ENCODE measurements at regions not wholly inside any gene's neighbourhood (a gene's known extent, or its start where the extent isn't known, plus 50 kb on each side); places are given as distances from the start of the nearest gene placed in this dataset.

GRCh38 chr22:48567213-48567975 is 1260.3 kb downstream of the BRD1 start:
- no peak overlapping the region for H3K27ac ChIP-seq (ENCODE audit: low read depth, low read length)
- no peak overlapping the region for H3K9ac ChIP-seq (ENCODE audit: low read length)
- H3K27me3 ChIP-seq (ENCODE audit: control insufficient read depth in 1 of 2, insufficient read depth in 2 of 2, low read length in 2 of 2) = peaks cover 0 to 4% of the 10 kb centered on the region in 2 donors
- H3K4me1 ChIP-seq (ENCODE audit: insufficient read depth, low read length) = no peaks in the 10 kb centered on the region
- H3K9me3 ChIP-seq (ENCODE audit: low read length) = no peaks in the 10 kb centered on the region
- no peaks in the 10 kb centered on the region for H3K36me3 ChIP-seq (ENCODE audit: insufficient read depth, low read length)
- no peak overlapping the region for H3K4me3 ChIP-seq (ENCODE audit: low read depth in 1 of 2, low read length in 2 of 2)

GRCh38 chr22:48566741-48567140 is 1260.9 kb downstream of the BRD1 start:
- Histone ChIP-seq H3K4me1 (ENCODE audit: insufficient read depth, low read length) (no peaks in the 10 kb centered on the region), H3K36me3 (ENCODE audit: insufficient read depth, low read length) (no peaks in the 10 kb centered on the region), H3K27ac (ENCODE audit: low read depth, low read length) (no peak overlapping the region), H3K27me3 (ENCODE audit: control insufficient read depth in 1 of 2, insufficient read depth in 2 of 2, low read length in 2 of 2) (peaks cover 0 to 4% of the 10 kb centered on the region in 2 donors), H3K9ac (ENCODE audit: low read length) (no peak overlapping the region), H3K9me3 (ENCODE audit: low read length) (no peaks in the 10 kb centered on the region), H3K4me3 (ENCODE audit: low read depth in 1 of 2, low read length in 2 of 2) (no peak overlapping the region)

- H3K9me3 ChIP-seq (ENCODE audit: low read length) = no peaks in the 10 kb centered on the region
- H3K27me3 ChIP-seq (ENCODE audit: control insufficient read depth in 1 of 2, insufficient read depth in 2 of 2, low read length in 2 of 2) = peaks cover 0 to 4% of the 10 kb centered on the region in 2 donors
- H3K4me1 ChIP-seq (ENCODE audit: insufficient read depth, low read length) = no peaks in the 10 kb centered on the region
- no peak overlapping the region for H3K27ac ChIP-seq (ENCODE audit: low read depth, low read length)
- no peak overlapping the region for H3K9ac ChIP-seq (ENCODE audit: low read length)
- no peak overlapping the region for H3K4me3 ChIP-seq (ENCODE audit: low read depth in 1 of 2, low read length in 2 of 2)
- H3K36me3 ChIP-seq (ENCODE audit: insufficient read depth, low read length) = no peaks in the 10 kb centered on the region
These were observed 1261.7 kb downstream of the BRD1 start for GRCh38 chr22:48565901-48566501.

- no peaks in the 10 kb centered on the region for H3K36me3 ChIP-seq (ENCODE audit: insufficient read depth, low read length)
These were observed 1262.7 kb downstream of the BRD1 start for GRCh38 chr22:48564995-48565394.

GRCh38 chr22:48563966-48564330 is 1263.7 kb downstream of the BRD1 start:
- H3K27ac ChIP-seq (ENCODE audit: low read depth, low read length) = no peak overlapping the region
- H3K9ac ChIP-seq (ENCODE audit: low read length) = no peak overlapping the region
- no peaks in the 10 kb centered on the region for H3K9me3 ChIP-seq (ENCODE audit: low read length)
- no peaks in the 10 kb centered on the region for H3K4me1 ChIP-seq (ENCODE audit: insufficient read depth, low read length)
- H3K36me3 ChIP-seq (ENCODE audit: insufficient read depth, low read length) = no peaks in the 10 kb centered on the region
- H3K4me3 ChIP-seq (ENCODE audit: low read depth in 1 of 2, low read length in 2 of 2) = no peak overlapping the region
- peaks cover 0 to 4% of the 10 kb centered on the region in 2 donors for H3K27me3 ChIP-seq (ENCODE audit: control insufficient read depth in 1 of 2, insufficient read depth in 2 of 2, low read length in 2 of 2)

More at GRCh38 chr22:48564995-48565394, 1262.7 kb downstream of the BRD1 start:
- H3K4me3 ChIP-seq (ENCODE audit: low read depth in 1 of 2, low read length in 2 of 2) = no peak overlapping the region
- H3K9ac ChIP-seq (ENCODE audit: low read length) = no peak overlapping the region
- no peaks in the 10 kb centered on the region for H3K4me1 ChIP-seq (ENCODE audit: insufficient read depth, low read length)
- peaks cover 0 to 4% of the 10 kb centered on the region in 2 donors for H3K27me3 ChIP-seq (ENCODE audit: control insufficient read depth in 1 of 2, insufficient read depth in 2 of 2, low read length in 2 of 2)
- no peaks in the 10 kb centered on the region for H3K9me3 ChIP-seq (ENCODE audit: low read length)
- H3K27ac ChIP-seq (ENCODE audit: low read depth, low read length) = no peak overlapping the region

GRCh38 chr22:48563118-48563965 is 1264.3 kb downstream of the BRD1 start:
- no peak overlapping the region for H3K4me3 ChIP-seq (ENCODE audit: low read depth in 1 of 2, low read length in 2 of 2)
- no peaks in the 10 kb centered on the region for H3K9me3 ChIP-seq (ENCODE audit: low read length)

GRCh38 chr22:48561676-48562075 is 1266.0 kb downstream of the BRD1 start:
- no peak overlapping the region for H3K4me3 ChIP-seq (ENCODE audit: low read depth in 1 of 2, low read length in 2 of 2)
- no peak overlapping the region for H3K27ac ChIP-seq (ENCODE audit: low read depth, low read length)
- H3K27me3 ChIP-seq (ENCODE audit: control insufficient read depth in 1 of 2, insufficient read depth in 2 of 2, low read length in 2 of 2) = peaks cover 0 to 4% of the 10 kb centered on the region in 2 donors
- no peak overlapping the region for H3K9ac ChIP-seq (ENCODE audit: low read length)
- no peaks in the 10 kb centered on the region for H3K9me3 ChIP-seq (ENCODE audit: low read length)
- no peaks in the 10 kb centered on the region for H3K36me3 ChIP-seq (ENCODE audit: insufficient read depth, low read length)
- H3K4me1 ChIP-seq (ENCODE audit: insufficient read depth, low read length) = no peaks in the 10 kb centered on the region

More at GRCh38 chr22:48563118-48563965, 1264.3 kb downstream of the BRD1 start:
- Histone ChIP-seq H3K36me3 (ENCODE audit: insufficient read depth, low read length) (no peaks in the 10 kb centered on the region), H3K4me1 (ENCODE audit: insufficient read depth, low read length) (no peaks in the 10 kb centered on the region), H3K9ac (ENCODE audit: low read length) (no peak overlapping the region), H3K27me3 (ENCODE audit: control insufficient read depth in 1 of 2, insufficient read depth in 2 of 2, low read length in 2 of 2) (peaks cover 0 to 4% of the 10 kb centered on the region in 2 donors), H3K27ac (ENCODE audit: low read depth, low read length) (no peak overlapping the region)

GRCh38 chr22:48560836-48561235 is 1266.8 kb downstream of the BRD1 start:
- no peak overlapping the region for H3K9ac ChIP-seq (ENCODE audit: low read length)
- no peaks in the 10 kb centered on the region for H3K36me3 ChIP-seq (ENCODE audit: insufficient read depth, low read length)
- no peaks in the 10 kb centered on the region for H3K9me3 ChIP-seq (ENCODE audit: low read length)
- no peaks in the 10 kb centered on the region for H3K4me1 ChIP-seq (ENCODE audit: insufficient read depth, low read length)
- no peak overlapping the region for H3K4me3 ChIP-seq (ENCODE audit: low read depth in 1 of 2, low read length in 2 of 2)
- peaks cover 0 to 4% of the 10 kb centered on the region in 2 donors for H3K27me3 ChIP-seq (ENCODE audit: control insufficient read depth in 1 of 2, insufficient read depth in 2 of 2, low read length in 2 of 2)
- H3K27ac ChIP-seq (ENCODE audit: low read depth, low read length) = no peak overlapping the region

GRCh38 chr22:48560389-48560751 is 1267.3 kb downstream of the BRD1 start:
- peaks cover 0 to 4% of the 10 kb centered on the region in 2 donors for H3K27me3 ChIP-seq (ENCODE audit: control insufficient read depth in 1 of 2, insufficient read depth in 2 of 2, low read length in 2 of 2)
- no peaks in the 10 kb centered on the region for H3K36me3 ChIP-seq (ENCODE audit: insufficient read depth, low read length)
- no peak overlapping the region for H3K27ac ChIP-seq (ENCODE audit: low read depth, low read length)
- no peaks in the 10 kb centered on the region for H3K4me1 ChIP-seq (ENCODE audit: insufficient read depth, low read length)
- no peaks in the 10 kb centered on the region for H3K9me3 ChIP-seq (ENCODE audit: low read length)
- no peak overlapping the region for H3K4me3 ChIP-seq (ENCODE audit: low read depth in 1 of 2, low read length in 2 of 2)
- no peak overlapping the region for H3K9ac ChIP-seq (ENCODE audit: low read length)

GRCh38 chr22:48559647-48560388 is 1267.9 kb downstream of the BRD1 start:
- H3K4me1 ChIP-seq (ENCODE audit: insufficient read depth, low read length) = no peaks in the 10 kb centered on the region

More at GRCh38 chr22:48559647-48560388, 1267.9 kb downstream of the BRD1 start:
- Histone ChIP-seq H3K4me3 (ENCODE audit: low read depth in 1 of 2, low read length in 2 of 2) (no peak overlapping the region), H3K9ac (ENCODE audit: low read length) (no peak overlapping the region), H3K9me3 (ENCODE audit: low read length) (no peaks in the 10 kb centered on the region), H3K27ac (ENCODE audit: low read depth, low read length) (no peak overlapping the region), H3K27me3 (ENCODE audit: control insufficient read depth in 1 of 2, insufficient read depth in 2 of 2, low read length in 2 of 2) (peaks cover 0 to under 1% of the 10 kb centered on the region in 2 donors), H3K36me3 (ENCODE audit: insufficient read depth, low read length) (no peaks in the 10 kb centered on the region)
